OCI-LY7 (cell line): ENCODE measurements at regions not wholly inside any gene's neighbourhood (a gene's known extent, or its start where the extent isn't known, plus 50 kb on each side); places are given as distances from the start of the nearest gene placed in this dataset.

Source experiments
- BruUV-seq: library from RNA; stranded (reverse); fragments of 400-500 nt; replicated peaks from 2 replicates; lab custom pipeline; 2021; lab: Mats Ljungman, UMichigan
- CTCF ChIA-PET: fragments of 300-600 bp; sonication (Branson Sonifier 250); formaldehyde crosslinking; loops from one replicate; lab custom pipeline; 2022; ENCODE audit warnings: antibody characterized with exemption; ENCODE audit not compliant: unreplicated experiment; lab: Charles Lee
- POLR2A ChIA-PET: fragments of 300-600 bp; sonication (Branson Sonifier 250); formaldehyde crosslinking; loops from one replicate; lab custom pipeline; 2022; ENCODE audit warnings: antibody characterized with exemption; lab: Charles Lee
- DNase-seq: peaks from one replicate; pipeline ENCODE4 v3.0.0-alpha.2; 2015; ENCODE audit warnings: low spot score
- H2AFZ ChIP-seq: fragments of 200-600 bp; sonication (generic), shearing (Covaris generic); 2 replicates; pipeline ENCODE4 v1.6.1; 2014; ENCODE audit warnings: mild to moderate bottlenecking, antibody characterized with exemption, low read length, moderate library complexity
- H3K27ac ChIP-seq: fragments of 200-600 bp; sonication (generic); 2 replicates; pipeline ENCODE4 v1.5.1; 2014; ENCODE audit warnings: mixed run types, low read depth, mild to moderate bottlenecking, moderate library complexity, low read length, inconsistent platforms; ENCODE audit not compliant: poor library complexity, severe bottlenecking
- H3K36me3 ChIP-seq: fragments of 200-600 bp; sonication (generic); 2 replicates; pipeline ENCODE4 v1.6.1; 2014; ENCODE audit warnings: mild to moderate bottlenecking, antibody characterized with exemption, low read length, moderate library complexity, mixed read lengths; ENCODE audit not compliant: insufficient read depth
- H3K4me1 ChIP-seq: fragments of 200-600 bp; sonication (generic); 2 replicates; pipeline ENCODE4 v1.5.1; 2014; ENCODE audit warnings: mild to moderate bottlenecking, low read length; ENCODE audit not compliant: insufficient read depth, poor library complexity, severe bottlenecking
- H3K4me2 ChIP-seq: fragments of 200-600 bp; sonication (generic); 2 replicates; pipeline ENCODE4 v1.6.1; 2014; ENCODE audit warnings: mild to moderate bottlenecking, low read length
- H3K4me3 ChIP-seq: fragments of 200-600 bp; sonication (generic); 2 replicates; pipeline ENCODE4 v1.5.1; 2014; ENCODE audit warnings: mild to moderate bottlenecking, low read depth, low read length; ENCODE audit not compliant: poor library complexity, severe bottlenecking
- H3K79me2 ChIP-seq: fragments of 200-600 bp; sonication (generic); 2 replicates; pipeline ENCODE4 v1.6.1; 2016; ENCODE audit warnings: low read depth, mild to moderate bottlenecking, low read length, moderate library complexity, mixed read lengths; ENCODE audit not compliant: insufficient read depth
- H3K9me2 ChIP-seq: fragments of 200-600 bp; sonication (generic); 2 replicates; pipeline ENCODE4 v1.6.1; 2016; ENCODE audit warnings: mild to moderate bottlenecking, low read length, mixed read lengths; ENCODE audit not compliant: insufficient read depth
- H3K9me3 ChIP-seq: fragments of 200-600 bp; sonication (generic); 2 replicates; pipeline ENCODE4 v1.6.1; 2014; ENCODE audit warnings: mild to moderate bottlenecking, mixed run types, low read length, mixed read lengths
- H4K20me1 ChIP-seq: fragments of 200-600 bp; sonication (generic); 2 replicates; pipeline ENCODE4 v1.6.1; 2014; ENCODE audit warnings: mild to moderate bottlenecking, antibody characterized with exemption, low read length, moderate library complexity, mixed read lengths; ENCODE audit not compliant: insufficient read depth
- EZH2phosphoT487 ChIP-seq: fragments of 200-600 bp; sonication (generic); IDR thresholded peaks from 2 replicates; pipeline ENCODE4 v1.6.1; 2018; ENCODE audit warnings: low read depth, borderline replicate concordance, mild to moderate bottlenecking, mixed run types, antibody characterized with exemption, low read length, moderate library complexity, mixed read lengths
- intact Hi-C: fragments of 100-400 bp; cut with micrococcal nuclease; formaldehyde crosslinking; loops from one replicate; pipeline ENCODE4 v1.10.0; 2022; ENCODE audit not compliant: unreplicated experiment
- TF ChIP-seq, protein P1 (sequence below): fragments of 200-600 bp; sonication (generic); conservative IDR thresholded peaks from 2 replicates; pipeline ENCODE4 v1.5.1; 2014; ENCODE audit warnings: mild to moderate bottlenecking, antibody characterized with exemption, low read length, moderate library complexity, mixed read lengths

DNA sequence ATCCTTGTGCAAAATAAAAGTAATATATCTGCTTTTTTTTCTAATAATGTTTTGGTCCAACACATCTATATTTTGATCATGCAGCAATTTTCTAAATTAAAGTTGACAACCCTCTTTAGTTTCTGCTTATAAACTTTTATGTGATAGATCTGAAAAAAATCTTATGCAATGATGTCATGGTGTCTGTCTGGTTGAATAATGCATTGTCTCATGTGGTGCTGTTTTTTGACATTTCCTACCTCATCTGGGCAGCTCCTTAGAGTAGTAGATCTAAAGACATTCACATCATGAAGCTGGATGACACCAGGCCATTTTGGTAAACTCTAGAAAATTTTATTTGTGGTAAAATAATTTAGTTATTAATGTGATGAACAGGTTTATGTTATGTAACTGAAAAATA, 106.8 kb upstream of the FN1 start:
- Histone ChIP-seq H3K4me2 (no peak overlapping the region), H3K9me2 (no peaks in the 10 kb centered on the region), H3K4me3 (no peak overlapping the region), H3K79me2 (no peaks in the 10 kb centered on the region), H3K36me3 (no peaks in the 10 kb centered on the region), H3K4me1 (no peaks in the 10 kb centered on the region), H4K20me1 (no peaks in the 10 kb centered on the region), H3K27ac (no peak overlapping the region), H2AFZ (no peak overlapping the region), H3K9me3 (no peaks in the 10 kb centered on the region)
- ChIA-PET POLR2A (no interaction called here), CTCF (no interaction called here)
- intact Hi-C loops = no loop called here
- no TSS peak for BruUV-seq
- TF ChIP-seq EZH2phosphoT487 = no peak
- TF ChIP-seq, protein P1, sequence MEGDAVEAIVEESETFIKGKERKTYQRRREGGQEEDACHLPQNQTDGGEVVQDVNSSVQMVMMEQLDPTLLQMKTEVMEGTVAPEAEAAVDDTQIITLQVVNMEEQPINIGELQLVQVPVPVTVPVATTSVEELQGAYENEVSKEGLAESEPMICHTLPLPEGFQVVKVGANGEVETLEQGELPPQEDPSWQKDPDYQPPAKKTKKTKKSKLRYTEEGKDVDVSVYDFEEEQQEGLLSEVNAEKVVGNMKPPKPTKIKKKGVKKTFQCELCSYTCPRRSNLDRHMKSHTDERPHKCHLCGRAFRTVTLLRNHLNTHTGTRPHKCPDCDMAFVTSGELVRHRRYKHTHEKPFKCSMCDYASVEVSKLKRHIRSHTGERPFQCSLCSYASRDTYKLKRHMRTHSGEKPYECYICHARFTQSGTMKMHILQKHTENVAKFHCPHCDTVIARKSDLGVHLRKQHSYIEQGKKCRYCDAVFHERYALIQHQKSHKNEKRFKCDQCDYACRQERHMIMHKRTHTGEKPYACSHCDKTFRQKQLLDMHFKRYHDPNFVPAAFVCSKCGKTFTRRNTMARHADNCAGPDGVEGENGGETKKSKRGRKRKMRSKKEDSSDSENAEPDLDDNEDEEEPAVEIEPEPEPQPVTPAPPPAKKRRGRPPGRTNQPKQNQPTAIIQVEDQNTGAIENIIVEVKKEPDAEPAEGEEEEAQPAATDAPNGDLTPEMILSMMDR = no peak
- no peak for DNase-seq

DNA sequence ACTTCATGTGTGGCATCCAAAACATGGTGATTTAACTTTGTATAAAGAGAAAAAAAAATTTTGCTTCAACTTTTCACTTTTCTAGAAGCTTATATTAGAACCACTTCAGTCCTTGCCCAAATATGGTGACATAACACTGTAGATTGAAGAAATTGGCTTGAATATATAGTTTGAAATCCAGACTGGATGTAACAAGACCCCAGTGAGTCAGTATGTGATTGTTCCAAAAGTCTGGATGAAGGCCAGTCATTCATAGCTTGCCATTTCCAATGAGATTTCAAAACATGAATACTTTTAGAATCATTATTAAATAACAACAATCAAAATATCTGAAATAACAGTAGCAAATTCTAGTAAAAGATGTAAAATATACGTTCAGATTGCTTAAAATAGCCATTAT, 104.8 kb upstream of the FN1 start:
- CTCF ChIA-PET = no interaction called here
- TF ChIP-seq EZH2phosphoT487 = no peak
- TF ChIP-seq, protein P1 = no peak
- Histone ChIP-seq H2AFZ (no peak overlapping the region), H3K9me2 (no peaks in the 10 kb centered on the region), H4K20me1 (no peaks in the 10 kb centered on the region), H3K4me1 (no peaks in the 10 kb centered on the region), H3K79me2 (no peaks in the 10 kb centered on the region), H3K27ac (no peak overlapping the region), H3K4me3 (no peak overlapping the region), H3K4me2 (no peak overlapping the region), H3K9me3 (no peaks in the 10 kb centered on the region), H3K36me3 (no peaks in the 10 kb centered on the region)
- POLR2A ChIA-PET = interaction anchor here (0.6 kb wide), 1 partner anchor 12 kb away, joined by 3 read pairs; no protein-coding TSS in a partner anchor
- intact Hi-C loops = no loop called here
- DNase-seq = no peak
- BruUV-seq = no TSS peak

DNA sequence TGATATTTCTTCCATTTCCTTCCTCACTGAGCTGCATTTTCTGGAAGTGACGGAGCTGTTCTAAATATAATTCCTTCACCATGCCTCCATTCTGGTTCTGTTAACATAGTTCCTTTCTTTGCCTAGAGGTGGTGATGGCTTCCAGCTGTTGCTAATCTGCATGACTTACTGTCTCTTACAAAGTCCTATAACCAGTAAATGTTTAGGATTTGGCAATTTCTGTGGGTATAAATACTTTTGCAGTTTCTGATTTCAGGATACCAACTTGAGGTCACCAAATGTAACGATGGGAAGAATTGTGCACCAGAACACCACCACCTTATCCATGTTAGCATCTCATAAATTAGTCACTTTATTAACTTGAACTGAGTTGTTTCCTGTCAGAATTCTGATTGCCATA, 101.7 kb upstream of the FN1 start:
- no peaks in the 10 kb centered on the region for H4K20me1 ChIP-seq
- CTCF ChIA-PET = no interaction called here
- H3K9me3 ChIP-seq = no peaks in the 10 kb centered on the region
- H3K4me1 ChIP-seq = no peaks in the 10 kb centered on the region
- DNase-seq = no peak
- H3K9me2 ChIP-seq = no peaks in the 10 kb centered on the region
- no peak for TF ChIP-seq EZH2phosphoT487
- TF ChIP-seq, protein P1 = no peak
- POLR2A ChIA-PET = no interaction called here
- intact Hi-C loops = no loop called here
- no peak overlapping the region for H2AFZ ChIP-seq
- no peak overlapping the region for H3K4me2 ChIP-seq
- no peaks in the 10 kb centered on the region for H3K79me2 ChIP-seq
- H3K36me3 ChIP-seq = no peaks in the 10 kb centered on the region
- no peak overlapping the region for H3K4me3 ChIP-seq
- BruUV-seq = no TSS peak
- no peak overlapping the region for H3K27ac ChIP-seq
